AG09319 (cell line): ENCODE measurements at regions not wholly inside any gene's neighbourhood (a gene's known extent, or its start where the extent isn't known, plus 50 kb on each side); places are given as distances from the start of the nearest gene placed in this dataset.
"Not testable (repeated sequence)": the region's sequence is repeated elsewhere in the genome, so short reads cannot be mapped to it uniquely, and the experiment has no call there.

Experiments used
- DNase-seq: peaks from one replicate; pipeline ENCODE4 v3.0.0-alpha.2; 2010; ENCODE audit warnings: low read depth; ENCODE audit errors: extremely low read depth
- TF ChIP-seq, protein P1 (sequence below): IDR thresholded peaks from 2 replicates; pipeline ENCODE4 v1.5.1; 2011; ENCODE audit warnings: low read depth, mild to moderate bottlenecking, inconsistent platforms, low read length, moderate library complexity

DNA sequence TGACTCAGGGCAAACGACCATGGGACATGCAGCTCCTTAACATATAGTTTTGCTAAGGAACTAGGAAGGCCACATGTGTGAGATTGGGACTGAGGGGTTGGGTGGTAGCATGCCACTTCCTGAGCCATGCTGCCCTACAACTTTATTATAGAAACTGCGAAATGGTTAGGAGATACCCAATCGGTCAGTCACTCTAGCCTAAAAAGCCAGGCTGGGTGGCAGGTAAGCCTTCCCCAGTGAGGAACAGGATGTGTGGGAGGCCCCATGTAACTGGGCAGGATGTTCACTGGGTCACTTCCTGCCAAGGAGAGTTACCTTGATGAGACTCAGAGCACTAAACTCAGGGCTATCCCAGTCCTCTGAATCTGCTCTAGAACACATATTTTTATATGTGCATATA is 123.5 kb downstream of the MAP3K7 start:
- DNase-seq = no peak
- TF ChIP-seq, protein P1, sequence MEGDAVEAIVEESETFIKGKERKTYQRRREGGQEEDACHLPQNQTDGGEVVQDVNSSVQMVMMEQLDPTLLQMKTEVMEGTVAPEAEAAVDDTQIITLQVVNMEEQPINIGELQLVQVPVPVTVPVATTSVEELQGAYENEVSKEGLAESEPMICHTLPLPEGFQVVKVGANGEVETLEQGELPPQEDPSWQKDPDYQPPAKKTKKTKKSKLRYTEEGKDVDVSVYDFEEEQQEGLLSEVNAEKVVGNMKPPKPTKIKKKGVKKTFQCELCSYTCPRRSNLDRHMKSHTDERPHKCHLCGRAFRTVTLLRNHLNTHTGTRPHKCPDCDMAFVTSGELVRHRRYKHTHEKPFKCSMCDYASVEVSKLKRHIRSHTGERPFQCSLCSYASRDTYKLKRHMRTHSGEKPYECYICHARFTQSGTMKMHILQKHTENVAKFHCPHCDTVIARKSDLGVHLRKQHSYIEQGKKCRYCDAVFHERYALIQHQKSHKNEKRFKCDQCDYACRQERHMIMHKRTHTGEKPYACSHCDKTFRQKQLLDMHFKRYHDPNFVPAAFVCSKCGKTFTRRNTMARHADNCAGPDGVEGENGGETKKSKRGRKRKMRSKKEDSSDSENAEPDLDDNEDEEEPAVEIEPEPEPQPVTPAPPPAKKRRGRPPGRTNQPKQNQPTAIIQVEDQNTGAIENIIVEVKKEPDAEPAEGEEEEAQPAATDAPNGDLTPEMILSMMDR = no peak

DNA sequence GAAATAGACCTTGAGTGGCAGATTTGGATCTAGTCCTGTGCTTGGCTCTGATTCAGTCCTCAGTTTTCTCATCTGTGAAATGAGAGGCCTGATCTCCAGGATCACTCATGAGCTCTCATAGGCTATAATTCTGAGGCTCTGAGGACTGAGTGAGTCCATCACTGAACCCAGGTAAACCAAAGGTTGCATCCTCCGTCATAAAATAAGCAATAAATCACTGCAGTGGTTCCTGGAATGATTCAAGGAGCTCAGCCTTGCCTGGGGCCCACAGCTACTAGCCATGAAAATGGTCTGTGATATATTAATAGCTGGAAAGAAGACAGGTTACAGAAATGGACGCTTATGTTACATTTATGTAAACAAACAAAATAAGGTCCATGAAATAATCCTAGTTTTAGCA is 124.8 kb downstream of the MAP3K7 start:
- DNase-seq = no peak
- TF ChIP-seq, protein P1 = no peak

DNA sequence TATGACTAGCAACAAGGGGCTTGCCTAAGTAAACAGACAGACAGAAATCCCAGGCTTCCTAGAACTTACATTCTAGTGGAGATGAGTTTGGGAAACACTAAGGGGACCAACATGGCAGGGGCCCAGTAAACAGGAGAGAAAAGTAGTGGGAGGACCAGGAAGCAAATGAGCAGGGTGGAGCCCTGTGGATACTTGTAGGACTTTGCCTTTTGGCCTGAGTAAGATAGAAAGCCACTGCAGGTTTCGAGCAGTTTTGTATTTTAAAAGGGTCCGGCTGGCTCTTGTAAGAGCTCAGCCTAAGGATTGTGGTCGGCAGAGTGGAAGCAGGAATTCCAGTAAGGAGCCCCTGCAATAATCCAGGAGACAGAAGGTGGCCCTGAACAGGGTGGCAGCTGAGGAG is 125.5 kb downstream of the MAP3K7 start:
- no peak for DNase-seq
- TF ChIP-seq, protein P1 = no peak

DNA sequence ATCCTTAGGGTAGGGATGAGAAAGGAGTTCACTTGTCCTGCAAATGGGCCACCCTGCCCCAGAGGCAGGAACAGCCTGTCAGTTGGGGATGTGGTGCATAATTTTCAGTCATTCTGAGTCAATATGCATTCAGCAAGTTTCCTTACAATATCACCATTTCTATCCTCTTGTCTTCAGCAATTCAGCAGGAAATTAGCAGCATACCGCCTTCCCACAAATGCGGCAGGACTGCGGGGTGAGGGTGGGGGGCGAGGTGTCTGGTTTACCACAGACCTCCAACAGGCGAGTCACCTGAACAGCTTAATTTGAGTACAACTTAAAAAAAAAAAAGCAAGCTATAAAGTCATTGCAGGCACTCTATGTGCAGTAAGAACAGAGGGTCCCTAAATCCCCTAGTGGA is 126.8 kb downstream of the MAP3K7 start:
- TF ChIP-seq, protein P1 = no peak

DNA sequence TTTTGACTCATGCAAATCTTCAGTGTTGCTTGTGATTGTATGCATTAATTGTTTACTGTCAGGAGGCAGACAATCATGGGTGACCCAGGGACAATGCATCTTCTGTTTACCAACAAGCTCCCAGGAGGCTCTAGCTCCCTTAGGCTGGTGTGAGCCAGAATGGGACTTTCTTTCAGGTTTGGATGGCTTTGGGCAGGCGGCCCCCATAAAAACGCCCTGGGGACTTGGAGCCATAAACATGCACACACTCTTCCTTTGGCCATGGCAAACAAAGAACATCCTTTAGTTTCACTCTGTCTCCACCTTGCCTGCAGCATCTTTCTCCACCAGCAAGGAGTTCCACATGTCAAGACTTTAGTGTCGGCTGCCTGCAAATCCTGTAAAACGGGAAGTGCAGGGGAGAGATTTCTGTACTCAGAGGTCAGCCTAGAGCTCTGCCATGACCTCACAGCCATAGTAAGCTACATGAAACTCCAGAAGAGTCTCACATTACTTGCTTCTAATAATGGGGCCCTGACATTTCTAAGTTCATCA is 127.6 kb downstream of the MAP3K7 start:
- DNase-seq = no peak
- TF ChIP-seq, protein P1 = no peak

More for the DNA sequence above, 126.8 kb downstream of the MAP3K7 start:
- no peak for DNase-seq

DNA sequence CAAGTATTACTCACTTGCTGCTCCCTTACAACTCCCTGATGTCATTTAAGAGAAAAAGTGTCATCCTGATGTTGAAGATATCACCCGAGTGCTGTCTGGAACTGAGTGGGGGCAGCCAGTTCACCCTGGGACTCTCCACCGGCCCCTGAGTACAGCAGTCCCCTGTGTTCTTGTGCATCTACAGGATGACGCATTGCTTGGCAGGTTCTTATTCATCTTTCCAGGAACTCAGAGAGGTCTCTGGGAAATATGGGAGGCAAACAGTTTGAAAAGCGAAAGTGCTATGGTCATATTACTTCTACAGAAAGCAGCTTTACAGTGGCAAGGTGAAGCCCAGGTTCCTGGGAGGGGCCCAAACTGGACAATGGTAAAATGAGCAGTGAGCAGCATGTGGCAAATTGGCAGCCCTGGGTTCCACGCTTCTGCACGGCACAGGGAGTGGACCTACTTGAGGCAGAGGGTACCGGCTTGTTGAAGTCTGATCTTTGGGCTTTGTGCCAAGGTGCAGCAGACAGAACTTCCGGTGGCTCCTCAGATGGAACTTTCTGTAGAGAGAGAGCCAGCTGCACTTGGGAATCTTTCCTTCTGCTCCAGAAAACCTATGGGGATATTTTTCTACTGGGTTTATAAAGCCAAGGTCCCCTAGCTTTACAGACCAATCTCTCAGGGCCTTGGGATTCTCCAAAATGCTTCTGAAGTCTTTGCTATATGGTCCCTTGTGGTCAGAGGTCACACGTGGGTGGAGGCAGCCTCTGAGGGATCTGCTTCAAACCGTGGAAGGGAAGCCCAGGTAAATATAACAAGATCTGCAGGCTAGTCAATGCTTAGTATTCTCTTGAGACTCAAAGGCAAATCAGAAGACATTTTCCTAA is 128.3 kb downstream of the MAP3K7 start:
- TF ChIP-seq, protein P1 = no peak
- DNase-seq = no peak

DNA sequence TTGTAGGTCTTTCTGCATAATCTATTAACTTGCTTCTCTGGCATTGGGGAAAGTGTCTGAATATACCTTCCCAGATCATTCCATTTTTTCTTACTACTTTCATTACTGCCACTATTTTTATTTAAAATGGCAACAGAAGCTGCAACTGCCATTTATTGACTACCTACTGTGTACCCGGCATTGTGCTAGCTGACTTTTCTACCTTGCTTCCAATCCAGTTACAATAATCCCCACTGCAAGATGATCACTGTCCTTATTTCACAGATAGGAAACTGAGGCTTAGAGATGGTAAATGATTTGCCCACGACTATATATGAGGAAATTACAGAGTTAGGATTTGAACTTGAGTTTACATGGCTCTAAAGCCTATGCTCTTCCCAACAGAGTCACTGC is 129.0 kb downstream of the MAP3K7 start:
- TF ChIP-seq, protein P1 = no peak
- DNase-seq = no peak

DNA sequence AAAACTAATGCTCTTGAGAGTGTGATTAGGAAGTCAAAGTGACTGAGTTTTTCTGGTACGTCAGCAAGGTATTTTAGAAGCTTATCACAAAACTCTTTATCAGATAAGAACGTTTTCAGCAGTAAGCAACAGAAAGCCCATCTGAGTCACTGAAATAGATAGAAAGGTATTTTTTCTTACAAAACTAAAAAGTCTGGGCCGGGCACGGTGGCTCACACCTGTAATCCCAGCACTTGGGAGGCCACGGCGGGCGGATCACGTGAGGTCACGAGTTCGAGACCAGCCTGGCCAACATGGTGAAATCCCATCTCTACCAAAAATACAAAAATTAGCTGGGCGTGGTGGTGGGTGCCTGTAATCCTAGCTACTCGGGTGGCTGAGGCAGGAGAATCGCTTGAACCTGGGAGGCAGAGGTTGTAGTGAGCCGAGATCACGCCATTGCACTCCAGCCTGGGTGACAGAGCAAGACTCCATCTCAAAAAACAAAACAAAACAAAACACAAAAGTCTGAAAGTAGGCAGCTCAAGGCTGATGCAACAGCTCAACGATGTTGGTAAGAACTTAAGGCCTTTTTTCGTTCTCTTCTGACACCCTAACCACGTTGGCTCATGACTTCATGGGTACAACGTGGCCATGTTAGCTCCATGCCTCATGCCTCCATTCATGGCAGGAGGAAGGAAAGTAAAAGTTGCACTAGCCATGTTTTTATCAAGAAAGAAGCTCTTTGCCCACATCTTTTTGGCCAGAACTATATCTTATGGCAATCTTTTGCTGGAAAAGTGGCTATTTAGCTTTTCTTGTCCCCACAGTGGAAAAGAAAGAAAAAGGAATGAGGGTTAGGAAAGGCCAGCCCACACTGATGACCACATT is 129.6 kb downstream of the MAP3K7 start:
- not testable (repeated sequence) for DNase-seq
